CD4-positive, alpha-beta T cell treated with Interleukin-15 for 4 hours (primary cell): ENCODE measurements at regions not wholly inside any gene's neighbourhood (a gene's known extent, or its start where the extent isn't known, plus 50 kb on each side); places are given as distances from the start of the nearest gene placed in this dataset.

Source experiments
- DNase-seq: peaks from one replicate; pipeline ENCODE4 v3.0.0-alpha.2; 2020; ENCODE audit warnings: low spot score

- DNase-seq: no peak
Observed at GRCh38 chr1:109826446-109826845, 62.7 kb upstream of the EPS8L3 start.

DNA sequence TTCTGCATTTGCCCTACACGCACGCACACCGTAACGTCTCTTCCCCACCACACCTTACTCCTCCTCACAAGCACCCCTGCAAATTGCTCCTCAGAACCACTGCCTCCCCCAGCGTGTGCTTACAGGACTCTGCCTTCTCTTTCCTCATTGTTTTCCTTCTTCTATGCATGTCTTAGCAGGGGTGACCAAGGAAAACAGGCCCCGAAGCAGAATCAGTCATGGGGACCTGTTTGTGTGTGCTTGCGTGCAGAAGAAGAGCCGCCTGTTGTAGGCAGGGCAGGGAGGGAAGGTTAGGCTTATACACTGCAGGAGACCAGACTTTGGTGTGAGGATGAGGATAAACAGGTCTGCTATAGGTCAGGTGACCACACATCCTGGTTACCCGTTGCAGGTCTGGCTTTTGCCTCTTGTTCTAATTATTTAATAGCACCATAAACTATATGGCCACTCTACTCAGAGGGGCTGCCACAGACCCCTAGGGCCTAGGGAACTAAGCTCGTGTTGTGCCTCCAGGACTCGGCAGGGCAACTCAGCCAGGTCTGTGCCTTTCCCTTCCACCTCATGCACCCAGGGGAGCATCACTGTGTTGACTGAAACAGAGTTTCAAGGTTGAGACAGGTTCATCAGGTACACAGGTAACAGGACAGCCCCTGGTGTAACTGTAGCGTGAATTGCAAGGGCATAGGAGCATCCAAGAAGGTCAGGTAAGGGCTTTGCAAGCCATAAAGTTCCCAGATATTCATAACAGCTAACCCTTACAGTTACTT is 60.8 kb upstream of the EPS8L3 start:
- no peak for DNase-seq

DNA sequence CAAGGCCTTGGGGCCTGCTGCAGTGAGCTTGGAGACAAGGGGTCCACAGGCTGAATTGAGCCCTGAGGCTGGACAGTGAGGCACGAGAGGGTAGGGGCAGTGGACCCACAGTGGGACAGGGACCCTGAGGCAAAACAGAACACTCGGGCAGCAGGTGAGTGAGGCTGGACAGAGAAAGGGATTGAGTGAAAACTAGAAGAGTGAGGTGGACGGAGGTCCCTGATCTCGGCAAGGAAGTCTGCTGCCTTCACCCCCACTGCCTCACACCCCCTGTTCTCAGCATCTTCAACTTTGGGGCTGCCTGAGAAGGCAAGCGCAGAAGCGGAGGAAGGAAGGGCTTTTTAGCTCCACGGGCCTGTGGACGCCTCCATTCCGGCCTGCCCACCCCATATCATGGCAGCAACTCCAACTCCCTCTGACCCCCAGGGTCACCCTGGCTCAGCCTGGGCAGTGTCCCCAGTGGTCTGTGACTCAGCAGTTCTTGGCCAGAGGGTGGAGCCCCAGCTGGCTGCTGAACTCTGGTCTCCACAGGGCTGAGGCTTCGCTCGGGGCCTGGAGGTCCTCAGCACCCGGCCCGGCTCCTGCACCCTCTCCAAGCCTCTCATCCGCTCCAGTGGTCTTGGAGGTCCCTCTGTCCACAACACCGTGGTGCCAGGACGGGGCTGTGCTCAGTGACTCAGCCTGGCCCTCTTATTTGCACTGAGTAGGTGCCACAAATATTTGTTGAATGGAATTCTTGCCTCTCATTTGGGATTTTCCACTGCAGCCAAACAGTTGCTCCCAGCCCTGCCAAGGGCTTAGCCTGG is 60.0 kb upstream of the EPS8L3 start:
- no peak for DNase-seq

- no peak for DNase-seq
Observed at GRCh38 chr1:109822749-109823542, 59.2 kb upstream of the EPS8L3 start.

- DNase-seq: no peak
Observed at GRCh38 chr1:109821831-109822745, 58.4 kb upstream of the EPS8L3 start.

- peak; percentile 39 for DNase-seq
Observed at GRCh38 chr1:109821221-109821669, 57.5 kb upstream of the EPS8L3 start.

GRCh38 chr1:109819906-109820305 is 56.2 kb upstream of the EPS8L3 start:
- no peak for DNase-seq

DNA sequence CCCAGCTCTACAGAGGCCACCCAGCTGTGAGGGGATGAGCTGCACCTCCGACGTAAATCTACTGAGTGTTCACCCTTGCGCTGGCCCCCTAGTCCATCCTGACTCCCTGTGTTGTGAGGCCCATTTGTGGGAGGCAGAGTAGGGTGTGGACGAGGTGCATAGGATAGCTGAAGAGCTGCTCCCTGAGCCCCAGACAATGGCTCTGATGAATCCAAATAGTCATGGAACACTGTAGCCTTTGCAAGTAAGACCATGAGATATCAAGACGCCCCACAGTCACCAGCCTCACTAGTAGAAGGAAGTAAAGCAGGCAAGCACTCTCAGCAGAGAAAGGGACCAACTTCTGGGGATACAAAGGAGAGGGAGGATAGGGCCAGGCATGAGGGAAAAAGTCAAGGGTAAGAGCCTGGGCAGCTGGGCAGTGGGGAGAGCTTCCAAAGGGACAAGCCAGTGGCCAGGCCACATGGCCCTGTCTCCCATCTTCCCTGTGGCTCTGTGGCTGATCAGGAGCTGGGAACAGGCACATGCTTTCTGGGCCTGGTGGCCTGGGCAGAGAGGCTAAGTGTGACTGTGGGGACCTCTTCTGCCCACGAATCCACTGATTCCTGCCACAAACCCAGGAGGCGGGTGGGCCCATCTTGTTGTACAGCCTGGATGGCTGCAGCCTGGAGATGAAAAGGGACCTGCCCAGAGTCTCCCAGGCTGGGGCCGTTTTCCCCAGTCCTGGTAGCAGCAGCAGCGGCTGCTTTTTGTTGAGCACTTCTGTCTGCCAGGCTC is 55.5 kb upstream of the EPS8L3 start:
- no peak for DNase-seq

DNA sequence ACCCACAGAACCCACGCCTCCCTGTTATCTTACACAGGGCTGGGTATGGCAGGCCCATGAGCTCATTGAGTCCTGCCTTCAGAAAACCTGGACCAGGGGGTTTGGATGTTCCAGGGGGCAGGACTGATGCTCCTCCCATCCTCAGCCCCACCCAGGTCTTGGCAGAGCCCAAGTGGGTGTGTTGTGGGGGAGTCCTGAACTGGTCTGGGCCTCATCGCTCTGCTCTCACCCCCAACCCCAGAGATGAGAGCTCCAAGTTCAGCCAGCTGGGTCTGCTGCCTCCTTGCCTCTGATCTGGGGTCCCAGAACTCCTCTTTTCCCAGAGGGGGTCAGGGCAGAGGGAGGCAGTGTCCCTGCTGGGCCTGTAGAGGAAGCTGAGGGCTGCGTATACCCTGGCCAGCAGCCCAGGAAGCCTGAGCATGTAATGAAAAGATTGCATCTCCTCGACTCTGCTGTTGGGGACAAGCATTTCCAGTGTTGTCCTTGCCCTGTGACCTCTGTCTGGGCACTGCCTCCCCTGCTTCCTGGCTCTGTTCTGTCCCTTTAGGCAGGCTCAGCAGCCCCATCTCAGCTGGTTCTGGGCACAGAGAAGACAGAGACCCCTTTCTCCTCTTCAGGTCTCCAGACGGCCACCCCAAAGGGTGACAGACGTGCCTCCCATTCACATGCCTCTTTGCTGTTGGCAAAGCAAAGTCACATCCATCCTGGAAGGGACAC is 54.7 kb upstream of the EPS8L3 start:
- DNase-seq: no peak

- DNase-seq: no peak
Observed at GRCh38 chr1:109817881-109818270, 54.2 kb upstream of the EPS8L3 start.

DNA sequence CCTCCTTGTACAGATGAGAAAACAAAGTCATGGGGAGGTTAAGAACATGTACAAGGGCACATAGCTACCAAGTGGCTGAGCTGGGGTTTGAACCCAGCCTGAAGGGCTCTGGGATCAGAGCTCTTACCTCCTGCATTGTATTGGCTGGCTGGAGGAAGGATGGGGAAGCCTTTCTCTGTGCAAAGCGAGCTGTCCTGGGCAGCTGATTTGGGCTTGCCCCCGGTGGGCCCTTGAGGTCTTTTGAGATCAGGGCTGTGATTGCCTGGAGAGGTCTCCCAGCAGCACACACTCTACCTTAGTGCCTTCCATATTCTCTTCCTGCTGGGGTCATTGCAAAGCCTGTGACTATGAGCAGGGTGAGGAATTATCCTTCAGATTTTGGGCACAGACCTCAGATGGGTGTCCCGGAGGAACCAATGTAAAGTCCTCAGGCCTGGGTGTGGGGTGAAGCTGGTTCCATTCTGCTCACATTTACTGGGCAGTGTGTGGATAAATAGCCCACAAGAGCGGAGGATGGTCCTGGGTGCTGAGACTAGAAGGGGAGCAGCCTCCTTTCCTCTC is 53.3 kb upstream of the EPS8L3 start:
- DNase-seq: no peak

- no peak for DNase-seq
Observed at GRCh38 chr1:109816175-109816811, 52.6 kb upstream of the EPS8L3 start.

GRCh38 chr1:109815809-109816174 is 52.1 kb upstream of the EPS8L3 start:
- no peak for DNase-seq

GRCh38 chr1:109814993-109815786 is 51.5 kb upstream of the EPS8L3 start:
- DNase-seq: no peak

DNA sequence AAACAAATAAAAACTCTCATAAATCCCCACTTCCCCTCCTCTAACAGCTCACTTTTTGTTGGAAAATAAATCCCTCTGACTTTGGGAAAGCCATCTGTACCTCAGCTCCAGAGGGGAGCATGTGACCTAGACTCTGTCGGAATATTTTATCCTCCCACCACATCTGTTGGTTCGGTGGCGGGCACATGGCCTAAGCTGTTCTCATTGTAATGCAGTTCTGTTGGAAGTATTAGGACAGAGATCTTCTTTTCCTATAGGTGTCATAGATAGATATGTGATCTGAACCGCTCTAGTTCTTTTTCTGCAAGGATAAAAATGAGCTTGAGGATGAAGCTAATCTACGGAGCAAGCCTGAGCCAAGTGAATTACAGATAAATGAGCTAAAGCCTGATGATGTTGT is 50.5 kb upstream of the EPS8L3 start:
- no peak for DNase-seq
